HG02970 (cell line): ENCODE measurements at regions not wholly inside any gene's neighbourhood (a gene's known extent, or its start where the extent isn't known, plus 50 kb on each side); places are given as distances from the start of the nearest gene placed in this dataset.
"Not testable (repeated sequence)": the region's sequence is repeated elsewhere in the genome, so short reads cannot be mapped to it uniquely, and the experiment has no call there.

Source experiments
- ATAC-seq: cut with Tn5 transposase; IDR thresholded peaks from one replicate; pipeline ENCODE4 v1.9.1; 2021; ENCODE audit warnings: mild to moderate bottlenecking, moderate library complexity, moderate number of reproducible peaks; ENCODE audit not compliant: unreplicated experiment, low FRiP score

DNA sequence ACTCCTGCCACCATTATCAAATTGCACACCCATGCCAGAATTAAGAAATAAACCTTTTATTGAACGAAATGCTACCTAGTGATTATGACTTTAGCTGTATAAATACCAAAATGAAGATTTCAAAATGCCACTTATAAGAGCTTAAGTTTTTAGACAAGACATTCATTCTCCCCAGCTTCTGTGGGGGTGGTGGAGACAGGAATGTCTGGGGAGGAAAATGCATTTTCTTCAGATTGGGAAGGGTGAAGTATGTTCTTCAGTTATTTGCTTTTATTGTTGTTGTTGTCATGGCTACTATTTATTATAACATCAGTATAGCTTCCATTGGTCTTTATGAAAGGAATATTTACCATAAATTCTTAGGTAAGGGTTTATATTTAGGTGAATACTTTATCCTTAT, 132.7 kb upstream of the GMNC start:
- ATAC-seq: no peak

DNA sequence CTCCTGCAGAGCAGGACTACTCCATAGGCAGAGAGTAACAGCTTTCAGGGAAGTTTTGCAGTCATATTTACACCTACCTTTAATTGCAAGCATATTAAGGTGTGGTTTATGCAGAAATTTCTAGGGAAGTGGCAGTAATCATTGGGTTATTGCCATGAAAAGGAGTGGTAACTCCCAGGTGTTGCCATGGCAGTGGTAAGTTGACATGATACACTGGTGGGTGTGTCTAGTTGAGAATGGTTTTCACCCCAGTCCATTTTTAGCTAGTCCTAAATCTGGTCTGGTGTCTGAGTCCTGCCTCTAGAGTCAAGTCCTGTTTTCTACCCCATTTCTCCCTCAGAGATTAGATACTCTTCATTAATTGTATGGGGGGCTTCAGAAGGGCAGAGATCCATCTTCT, 128.4 kb upstream of the GMNC start:
- ATAC-seq: no peak

DNA sequence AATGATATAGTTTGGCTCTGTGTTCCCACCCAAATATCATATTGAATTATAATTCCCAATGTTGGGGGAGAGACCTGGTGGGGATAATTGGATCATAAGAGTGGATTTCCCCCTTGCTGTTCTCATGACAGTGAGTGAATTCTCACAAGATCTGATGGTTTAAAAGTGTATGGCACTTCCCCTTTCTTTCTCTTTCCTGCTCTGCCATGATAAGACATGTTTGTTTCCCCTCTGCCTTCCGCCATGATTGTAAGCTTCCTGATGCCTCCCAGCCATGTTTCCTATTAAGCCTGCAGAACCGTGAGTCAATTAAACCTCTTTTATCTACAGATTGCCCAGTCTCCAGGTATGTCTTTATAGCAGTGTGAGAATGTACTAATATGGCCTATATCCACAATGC, 126.7 kb upstream of the GMNC start:
- no peak for ATAC-seq

DNA sequence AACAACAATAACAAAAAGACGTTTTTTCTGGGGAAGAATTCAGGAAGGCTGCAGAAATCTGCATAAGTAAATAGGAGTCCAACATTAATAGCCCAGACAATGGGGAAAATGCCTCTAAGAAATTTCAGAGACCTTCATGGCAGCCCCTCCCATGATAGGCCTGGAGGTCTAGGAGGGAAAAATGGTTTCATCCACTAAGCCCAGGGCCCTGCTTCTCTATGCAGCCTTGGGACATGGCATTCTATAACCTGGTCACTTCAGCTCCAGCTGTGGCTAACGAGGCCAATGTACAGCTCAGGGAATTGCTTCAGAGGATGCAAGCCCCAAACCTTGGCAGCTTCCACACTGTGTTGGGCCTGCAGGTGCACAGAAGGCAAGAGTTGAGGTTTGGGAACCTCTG, 125.6 kb upstream of the GMNC start:
- no peak for ATAC-seq

DNA sequence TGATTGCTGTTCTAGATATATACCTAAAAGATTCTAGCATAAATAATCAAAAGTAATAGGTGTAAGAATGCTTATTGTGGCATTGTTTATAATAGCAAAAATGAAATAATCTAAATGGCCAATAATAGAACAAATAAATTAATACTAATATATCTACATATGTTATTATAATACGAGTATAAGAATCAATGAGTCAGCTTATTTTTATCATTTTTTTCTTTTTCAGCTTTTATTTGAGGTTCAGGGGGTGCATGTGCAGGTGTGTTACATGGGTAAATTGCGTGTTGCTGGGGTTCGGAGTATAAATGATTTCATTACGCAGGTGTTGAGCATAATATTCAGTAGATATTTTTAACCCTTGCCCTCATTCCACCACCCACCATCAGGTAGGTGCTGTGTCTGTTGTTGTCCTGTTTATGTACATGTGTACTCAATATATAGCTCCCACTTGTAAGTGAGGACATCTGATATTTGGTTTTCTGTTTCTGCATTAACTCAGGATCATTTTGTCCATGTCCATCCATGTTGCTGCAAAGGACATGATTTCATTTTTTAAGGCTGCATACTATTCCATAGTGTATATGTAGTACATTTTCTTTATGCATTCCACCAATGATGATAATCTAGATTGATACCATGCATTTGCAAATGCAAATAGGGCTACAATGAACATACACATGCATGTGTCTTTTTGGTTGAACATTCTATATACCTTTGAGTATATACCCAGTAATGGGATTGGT, 122.2 kb upstream of the GMNC start:
- no peak for ATAC-seq

DNA sequence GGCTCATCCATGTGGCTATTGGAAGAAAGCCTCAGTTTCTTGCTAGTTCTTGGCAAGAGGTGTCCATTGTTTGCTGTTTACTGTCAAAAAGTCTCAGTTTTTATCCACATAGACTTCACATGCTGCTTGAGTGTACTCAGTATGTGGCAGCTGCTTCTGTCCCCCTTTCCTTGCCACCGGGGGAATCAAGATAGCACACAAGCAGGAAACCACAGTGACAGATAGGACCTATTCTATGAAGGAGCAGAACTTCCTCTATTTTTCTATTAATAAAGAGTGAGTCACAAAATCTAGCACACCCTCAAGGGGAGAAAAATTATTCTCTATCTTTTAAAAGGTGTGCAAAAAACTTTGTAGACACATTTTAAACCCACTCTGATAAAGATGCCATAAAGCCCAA, 121.4 kb upstream of the GMNC start:
- ATAC-seq: no peak

DNA sequence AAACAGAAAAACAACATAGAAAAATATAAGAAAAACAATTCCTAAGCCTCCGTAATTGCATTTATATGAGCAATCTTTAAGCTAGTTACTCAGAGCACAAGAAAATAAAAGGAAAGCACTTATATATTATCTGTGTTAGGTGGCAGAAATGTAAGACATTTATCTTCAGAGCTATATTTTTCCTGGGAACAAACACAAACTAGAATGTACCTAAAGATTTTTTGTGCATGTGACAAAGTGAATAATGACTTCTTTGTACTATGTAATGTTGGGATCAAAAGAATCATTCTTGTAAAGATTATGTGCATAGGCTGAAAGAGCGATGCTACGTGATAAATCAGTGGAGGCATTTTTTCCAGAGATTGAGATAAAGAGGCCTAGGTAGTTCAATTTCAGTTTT, 111.3 kb upstream of the GMNC start:
- no peak for ATAC-seq

DNA sequence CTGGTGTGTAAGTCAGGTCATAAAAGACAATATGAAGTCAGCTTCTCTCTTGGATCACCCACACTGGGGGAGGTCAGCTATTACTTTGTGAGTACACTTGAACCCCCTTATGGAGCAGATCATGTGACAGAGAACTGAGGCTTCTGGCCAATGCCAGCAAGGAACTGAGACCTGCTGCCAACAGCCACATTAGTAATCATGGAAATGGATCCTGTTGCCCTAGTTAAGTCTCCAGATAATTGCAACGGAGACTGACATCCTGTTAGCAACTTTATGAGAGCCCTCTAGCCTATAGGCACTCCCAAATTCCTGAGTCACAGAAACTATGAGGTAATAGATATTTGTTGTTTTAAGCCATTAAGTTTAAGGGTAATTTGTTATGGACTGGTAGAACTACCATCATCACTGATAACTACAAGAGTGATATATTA, 110.4 kb upstream of the GMNC start:
- ATAC-seq: no peak

DNA sequence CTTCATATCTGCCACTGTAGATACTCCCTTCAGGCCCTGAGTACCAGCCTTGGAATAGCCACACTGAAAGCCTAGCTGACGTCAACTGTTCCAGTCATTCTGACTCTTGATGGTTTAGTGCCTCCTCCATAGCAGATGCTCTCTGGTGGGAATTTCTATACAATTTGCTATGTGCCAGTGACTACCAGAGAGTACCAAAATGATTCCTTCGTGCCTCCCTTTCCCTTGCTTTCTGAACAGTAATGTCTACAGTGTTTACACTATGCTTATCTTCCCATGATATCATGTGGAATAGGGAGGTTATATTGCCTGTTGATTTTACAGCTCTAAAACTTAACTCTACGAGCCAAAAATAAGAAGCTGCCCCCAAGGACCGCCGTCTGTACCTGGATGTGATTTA, 109.7 kb upstream of the GMNC start:
- ATAC-seq: no peak

DNA sequence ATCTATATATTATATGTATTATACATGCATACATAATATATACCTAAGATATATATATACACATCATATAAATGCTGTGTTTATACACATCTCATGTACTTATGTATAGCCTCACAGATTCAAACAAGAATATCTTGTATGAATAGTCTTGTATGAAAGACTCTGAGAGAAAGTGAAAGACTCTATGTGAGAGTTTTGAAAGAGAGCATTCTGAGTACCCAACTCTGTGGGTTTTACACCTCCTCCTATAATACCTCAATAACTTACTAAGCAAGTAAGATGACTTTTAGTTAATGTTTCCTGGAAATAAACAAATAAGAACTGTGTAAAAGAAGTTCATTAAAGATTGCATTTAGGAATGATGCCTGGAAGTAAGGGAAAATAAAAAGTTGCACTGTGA, 108.1 kb upstream of the GMNC start:
- no peak for ATAC-seq

DNA sequence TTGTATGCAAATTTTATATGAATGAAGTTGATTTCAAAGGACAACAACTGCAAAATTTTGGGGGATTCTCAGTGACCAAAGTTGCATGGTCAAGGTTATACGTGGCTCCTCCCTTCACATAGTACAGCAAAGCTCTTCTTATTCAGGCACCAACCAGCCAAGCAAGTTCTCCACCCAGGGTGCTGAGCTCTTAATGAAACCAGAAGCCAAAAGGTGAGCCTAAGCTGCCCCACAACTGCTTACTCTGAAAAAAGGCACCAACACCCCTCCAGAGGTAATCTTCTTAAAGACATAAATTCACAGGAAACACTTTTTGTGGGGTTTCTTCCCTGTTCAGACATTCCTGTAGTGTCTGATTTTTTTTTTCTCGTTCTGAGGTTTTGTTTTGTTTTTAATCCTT, 106.1 kb upstream of the GMNC start:
- no peak for ATAC-seq

DNA sequence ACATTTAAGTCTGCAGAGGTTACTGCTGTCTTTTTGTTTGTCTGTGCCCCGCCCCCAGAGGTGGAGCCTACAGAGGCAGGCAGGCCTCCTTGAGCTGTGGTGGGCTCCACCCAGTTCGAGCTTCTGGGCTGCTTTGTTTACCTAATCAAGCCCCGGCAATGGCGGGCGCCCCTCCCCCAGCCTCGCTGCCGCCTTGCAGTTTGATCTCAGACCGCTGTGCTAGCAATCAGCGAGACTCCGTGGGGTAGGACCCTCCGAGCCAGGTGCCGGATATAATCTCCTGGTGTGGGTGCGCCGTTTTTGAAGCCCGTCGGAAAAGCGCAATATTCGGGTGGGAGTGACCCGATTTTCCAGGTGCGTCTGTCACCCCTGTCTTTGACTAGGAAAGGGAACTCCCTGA, 102.4 kb upstream of the GMNC start:
- not testable (repeated sequence) for ATAC-seq

DNA sequence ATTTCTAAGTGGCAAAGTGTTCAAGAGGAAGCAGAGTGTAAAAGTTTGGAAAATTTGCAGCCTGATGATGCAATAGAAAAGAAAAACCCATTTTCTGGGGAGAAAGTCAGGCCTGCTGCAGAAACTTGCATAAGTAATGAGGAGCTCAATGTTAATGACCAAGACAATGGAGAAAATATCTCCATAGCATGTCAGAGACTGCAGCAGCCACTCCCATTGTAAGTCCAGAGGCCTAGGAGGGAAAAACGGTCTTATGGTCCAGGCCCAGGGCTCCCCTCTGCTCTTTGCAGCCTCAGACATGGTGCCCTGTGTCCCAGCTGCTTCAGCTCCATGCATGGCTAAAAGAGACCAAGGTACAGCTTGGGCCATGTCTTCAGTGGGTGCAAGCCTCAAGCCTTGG, 96.6 kb upstream of the GMNC start:
- ATAC-seq: no peak

DNA sequence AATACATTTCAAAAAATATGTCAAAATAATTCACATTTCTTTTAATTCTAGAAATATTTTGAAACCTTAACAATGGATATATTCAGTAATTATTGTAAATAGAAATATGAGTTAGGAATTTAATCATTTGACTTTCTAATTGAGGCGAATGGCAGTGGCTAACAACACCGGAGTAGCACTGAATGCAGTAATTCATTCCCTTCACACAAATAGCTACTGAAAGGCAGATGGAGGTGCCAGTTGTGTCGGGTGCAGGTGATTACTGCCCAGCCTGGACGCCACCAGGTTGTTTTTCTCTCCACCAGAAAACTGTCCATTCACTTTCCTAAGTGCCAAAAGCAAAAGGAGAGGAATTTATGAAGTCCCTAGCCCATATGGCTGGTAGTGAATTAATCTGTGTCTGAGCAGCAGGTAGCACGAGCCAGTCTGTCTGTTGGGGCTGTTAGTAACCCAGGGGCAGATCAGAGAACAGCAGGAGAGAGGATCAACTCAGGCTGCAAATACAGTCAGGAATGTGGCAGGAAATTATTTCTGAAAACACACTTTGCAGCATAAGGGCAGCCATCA, 79.3 kb upstream of the GMNC start:
- no peak for ATAC-seq

DNA sequence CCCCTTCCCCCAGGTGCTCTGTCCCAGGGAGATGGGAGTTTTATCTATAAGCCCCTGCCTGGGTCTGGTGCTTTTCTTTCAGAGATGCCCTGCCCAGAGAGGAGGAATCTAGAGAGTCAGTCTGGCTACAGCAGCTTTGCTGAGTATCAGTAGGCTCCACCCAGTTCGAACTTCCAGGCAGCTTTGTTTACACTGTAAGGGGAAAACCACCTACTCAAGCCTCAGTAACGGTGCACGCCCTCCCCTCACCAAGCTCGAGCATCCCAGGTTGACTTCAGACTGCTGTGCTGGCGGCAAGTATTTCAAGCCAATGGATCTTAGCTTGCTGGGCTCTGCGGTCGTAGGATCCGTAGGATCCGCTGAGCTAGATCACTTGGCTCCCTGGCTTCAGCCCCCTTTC, 72.1 kb upstream of the GMNC start:
- not testable (repeated sequence) for ATAC-seq

DNA sequence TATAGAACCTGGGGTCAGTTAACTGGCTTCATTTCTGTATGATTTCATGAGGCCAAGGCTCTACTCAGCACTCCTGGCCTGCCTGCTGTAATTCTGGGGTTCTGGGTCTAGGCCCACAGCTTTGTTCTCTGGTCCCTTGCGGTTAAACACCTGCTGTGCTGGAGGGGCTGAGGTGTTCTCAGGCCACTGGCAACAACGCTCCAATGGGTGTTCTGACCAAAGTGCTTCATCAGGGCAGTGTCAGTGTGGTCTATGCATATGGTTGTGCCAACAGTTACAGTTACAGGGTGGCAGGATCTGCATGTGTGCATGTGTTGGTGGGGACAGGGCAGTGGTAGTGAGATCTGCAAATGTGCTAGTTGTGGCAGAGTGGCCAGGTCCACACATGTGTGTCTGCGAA, 64.1 kb upstream of the GMNC start:
- ATAC-seq: no peak

DNA sequence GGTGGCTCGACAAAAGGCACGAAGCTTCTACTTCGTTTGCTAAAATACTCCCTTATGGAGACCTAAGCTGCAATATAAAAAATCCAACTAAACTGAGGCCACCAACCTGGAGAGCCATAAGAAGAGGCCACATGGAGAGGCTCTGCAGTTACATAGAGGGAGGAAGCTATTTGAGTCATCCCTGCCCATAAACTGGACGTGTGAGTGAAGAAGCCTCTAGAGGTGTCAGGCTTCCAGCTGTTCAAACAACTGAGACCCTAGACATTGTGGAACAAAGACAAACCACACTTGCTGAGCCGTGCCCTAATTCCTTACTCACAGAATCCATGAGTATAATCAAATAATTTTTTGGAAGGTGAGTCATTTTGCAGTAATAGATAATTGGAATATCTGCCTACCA, 50.2 kb upstream of the GMNC start:
- ATAC-seq: no peak
